MM.1S (cell line): ENCODE measurements at regions not wholly inside any gene's neighbourhood (a gene's known extent, or its start where the extent isn't known, plus 50 kb on each side); places are given as distances from the start of the nearest gene placed in this dataset.
"Not testable (repeated sequence)": the region's sequence is repeated elsewhere in the genome, so short reads cannot be mapped to it uniquely, and the experiment has no call there.

Source experiments
- DNase-seq: peaks from one replicate; pipeline ENCODE4 v3.0.0-alpha.2; 2015
- H2AFZ ChIP-seq: fragments of 300-600 bp; sonication (generic); 2 replicates; pipeline ENCODE4 v1.6.0; 2016; ENCODE audit warnings: antibody characterized with exemption, low read length
- H3F3A ChIP-seq: fragments of 300-600 bp; sonication (generic); 2 replicates; pipeline ENCODE4 v1.6.1; 2016; ENCODE audit warnings: mild to moderate bottlenecking, antibody characterized with exemption, low read length, moderate library complexity, mixed read lengths; ENCODE audit not compliant: insufficient read depth
- H3K27ac ChIP-seq: fragments of 300-600 bp; sonication (generic); 2 replicates; pipeline ENCODE4 v1.5.1; 2016; ENCODE audit warnings: mild to moderate bottlenecking, low read length
- H3K27me3 ChIP-seq: fragments of 300-600 bp; sonication (generic); replicated peaks from 2 replicates; pipeline ENCODE4 v1.6.0; 2016; ENCODE audit warnings: low read length; ENCODE audit not compliant: insufficient read depth
- H3K36me3 ChIP-seq: fragments of 300-600 bp; sonication (generic); replicated peaks from 2 replicates; pipeline ENCODE4 v1.6.1; 2016; ENCODE audit warnings: mild to moderate bottlenecking, low read length, mixed read lengths; ENCODE audit not compliant: insufficient read depth
- H3K4me1 ChIP-seq: fragments of 300-600 bp; sonication (generic); 2 replicates; pipeline ENCODE4 v1.6.1; 2016; ENCODE audit warnings: low read length, mixed read lengths
- H3K4me2 ChIP-seq: fragments of 300-600 bp; sonication (generic); 2 replicates; pipeline ENCODE4 v1.6.0; 2016; ENCODE audit warnings: low read depth, low read length
- H3K4me3 ChIP-seq: fragments of 300-600 bp; sonication (generic); 2 replicates; pipeline ENCODE4 v1.5.1; 2016; ENCODE audit warnings: low read length, mixed read lengths
- H3K79me2 ChIP-seq: fragments of 300-600 bp; sonication (generic); 2 replicates; pipeline ENCODE4 v1.6.1; 2016; ENCODE audit warnings: mixed run types, low read length, mixed read lengths
- H3K9ac ChIP-seq: fragments of 300-600 bp; sonication (generic); 2 replicates; pipeline ENCODE4 v1.6.1; 2016; ENCODE audit warnings: low read length, mixed read lengths
- H3K9me2 ChIP-seq: fragments of 300-600 bp; sonication (generic); replicated peaks from 2 replicates; pipeline ENCODE4 v1.6.1; 2016; ENCODE audit warnings: mild to moderate bottlenecking, low read length, mixed read lengths; ENCODE audit not compliant: insufficient read depth
- H3K9me3 ChIP-seq: fragments of 300-600 bp; sonication (generic); replicated peaks from 2 replicates; pipeline ENCODE4 v1.6.1; 2016; ENCODE audit warnings: mild to moderate bottlenecking, low read length, mixed read lengths; ENCODE audit not compliant: insufficient read depth
- H4K20me1 ChIP-seq: fragments of 300-600 bp; sonication (generic); 2 replicates; pipeline ENCODE4 v1.6.1; 2016; ENCODE audit warnings: mild to moderate bottlenecking, low read length, moderate library complexity, mixed read lengths; ENCODE audit not compliant: insufficient read depth
- CTCF ChIP-seq: fragments of 300-600 bp; sonication (generic); IDR thresholded peaks from 2 replicates; pipeline ENCODE4 v1.5.1; 2016; ENCODE audit warnings: antibody characterized with exemption, low read length, mixed read lengths
- EZH2 ChIP-seq: fragments of 300-600 bp; sonication (generic); optimal IDR thresholded peaks from 2 replicates; pipeline ENCODE3; 2017; ENCODE audit warnings: low read depth, mild to moderate bottlenecking, antibody characterized with exemption, low read length, mixed read lengths
- EZH2phosphoT487 ChIP-seq: fragments of 300-600 bp; sonication (generic); IDR thresholded peaks from 2 replicates; pipeline ENCODE4 v1.6.1; 2018; ENCODE audit warnings: antibody characterized with exemption, low read length

- TF ChIP-seq EZH2phosphoT487 (no peak), EZH2 (no peak), CTCF (no peak)
- no peak overlapping the region for H2AFZ ChIP-seq
Observed at GRCh38 chr9:7729371-7730163, 70.0 kb downstream of the DMAC1 start.

GRCh38 chr9:7721291-7721690, 78.3 kb downstream of the DMAC1 start:
- no peaks in the 10 kb centered on the region for H4K20me1 ChIP-seq
- no peak overlapping the region for H3K4me2 ChIP-seq
- no peaks in the 10 kb centered on the region for H3K9me3 ChIP-seq
- DNase-seq, result no peak
- H3K9me2 ChIP-seq, result no peaks in the 10 kb centered on the region
- no peak overlapping the region for H3K4me3 ChIP-seq
- H3K27ac ChIP-seq, result no peak overlapping the region
- H2AFZ ChIP-seq, result no peak overlapping the region
- H3K4me1 ChIP-seq, result no peaks in the 10 kb centered on the region
- no peak overlapping the region for H3K9ac ChIP-seq
- no peak for TF ChIP-seq EZH2phosphoT487
- H3F3A ChIP-seq, result no peaks in the 10 kb centered on the region
- no peaks in the 10 kb centered on the region for H3K27me3 ChIP-seq
- H3K79me2 ChIP-seq, result no peaks in the 10 kb centered on the region
- no peaks in the 10 kb centered on the region for H3K36me3 ChIP-seq

More at GRCh38 chr9:7729371-7730163, 70.0 kb downstream of the DMAC1 start:
- H3K4me3 ChIP-seq, result no peak overlapping the region
- H3K4me1 ChIP-seq, result no peaks in the 10 kb centered on the region
- H3K4me2 ChIP-seq, result no peak overlapping the region
- H3K27me3 ChIP-seq, result no peaks in the 10 kb centered on the region
- H3K9me2 ChIP-seq, result no peaks in the 10 kb centered on the region
- H4K20me1 ChIP-seq, result no peaks in the 10 kb centered on the region
- H3F3A ChIP-seq, result no peaks in the 10 kb centered on the region
- H3K9ac ChIP-seq, result no peak overlapping the region
- no peaks in the 10 kb centered on the region for H3K9me3 ChIP-seq
- H3K79me2 ChIP-seq, result no peaks in the 10 kb centered on the region
- DNase-seq, result no peak
- no peaks in the 10 kb centered on the region for H3K36me3 ChIP-seq
- H3K27ac ChIP-seq, result no peak overlapping the region

- not testable (repeated sequence) for H3K4me1 ChIP-seq, DNase-seq, H3K36me3 ChIP-seq, H3K79me2 ChIP-seq, H3K4me2 ChIP-seq, H3K27me3 ChIP-seq, H3K9ac ChIP-seq, H2AFZ ChIP-seq, H3K27ac ChIP-seq, H3K9me2 ChIP-seq, H4K20me1 ChIP-seq, H3K4me3 ChIP-seq, H3K9me3 ChIP-seq, H3F3A ChIP-seq
Observed at GRCh38 chr9:7713088-7713487, 86.5 kb downstream of the DMAC1 start.

GRCh38 chr9:7710686-7711085, 88.9 kb downstream of the DMAC1 start:
- Histone ChIP-seq H3K36me3 (no peaks in the 10 kb centered on the region), H3K4me1 (no peaks in the 10 kb centered on the region), H4K20me1 (no peaks in the 10 kb centered on the region), H3K79me2 (no peaks in the 10 kb centered on the region), H3K27me3 (no peaks in the 10 kb centered on the region), H3K4me3 (no peak overlapping the region), H3K9me2 (no peaks in the 10 kb centered on the region), H3F3A (no peaks in the 10 kb centered on the region), H3K27ac (no peak overlapping the region), H3K9me3 (no peaks in the 10 kb centered on the region; the same call in 1 of the 2 replicates), H2AFZ (no peak overlapping the region), H3K9ac (no peak overlapping the region), H3K4me2 (no peak overlapping the region)
- DNase-seq, result no peak
- no peak for TF ChIP-seq CTCF
- no peak for TF ChIP-seq EZH2phosphoT487
- TF ChIP-seq EZH2, result no peak
